AG20443 (cell line): ENCODE measurements at regions not wholly inside any gene's neighbourhood (a gene's known extent, or its start where the extent isn't known, plus 50 kb on each side); places are given as distances from the start of the nearest gene placed in this dataset.
"Not testable (repeated sequence)": the region's sequence is repeated elsewhere in the genome, so short reads cannot be mapped to it uniquely, and the experiment has no call there.

ENCODE experiments used
- DNase-seq: peaks from one replicate; pipeline ENCODE4 v3.0.0; 2012; ENCODE audit warnings: low spot score, mixed read lengths

GRCh38 chr4:167939863-167940616, 152.3 kb upstream of the ANXA10 start:
- no peak for DNase-seq

GRCh38 chr4:167943872-167944505, 148.3 kb upstream of the ANXA10 start:
- no peak for DNase-seq

GRCh38 chr4:167944721-167945120, 147.6 kb upstream of the ANXA10 start:
- DNase-seq = no peak

GRCh38 chr4:167955006-167955405, 137.3 kb upstream of the ANXA10 start:
- DNase-seq = no peak

GRCh38 chr4:167956676-167957075, 135.7 kb upstream of the ANXA10 start:
- DNase-seq = no peak

DNA sequence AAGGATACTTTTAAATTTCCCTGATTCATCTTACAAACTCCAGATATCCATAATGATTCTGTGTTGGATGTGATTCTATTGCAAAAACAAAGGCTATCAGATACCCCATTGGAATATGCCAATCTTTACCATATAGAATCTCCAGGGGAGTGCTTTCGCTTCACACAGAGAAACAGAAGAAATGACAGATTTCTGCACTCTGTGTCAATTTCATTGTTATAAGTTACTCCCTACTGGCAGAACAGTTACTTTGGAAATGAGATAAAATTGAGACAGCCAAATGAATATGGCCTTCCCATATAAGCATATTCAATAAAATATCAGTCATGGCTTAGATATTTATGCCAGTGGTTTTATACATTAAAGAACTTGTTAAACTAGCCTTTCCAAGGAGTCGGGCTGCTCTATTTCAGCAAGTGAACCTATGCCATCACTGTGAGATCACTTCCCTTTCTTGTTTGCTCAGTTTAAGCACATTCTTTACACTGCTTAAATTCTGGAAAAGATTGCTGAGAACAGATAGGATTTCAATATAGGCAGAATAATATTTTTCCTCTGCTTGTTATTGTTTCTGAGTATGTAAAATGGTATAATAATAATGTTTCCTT, 127.5 kb upstream of the ANXA10 start:
- DNase-seq = no peak

GRCh38 chr4:167966143-167966542, 126.2 kb upstream of the ANXA10 start:
- DNase-seq = no peak

DNA sequence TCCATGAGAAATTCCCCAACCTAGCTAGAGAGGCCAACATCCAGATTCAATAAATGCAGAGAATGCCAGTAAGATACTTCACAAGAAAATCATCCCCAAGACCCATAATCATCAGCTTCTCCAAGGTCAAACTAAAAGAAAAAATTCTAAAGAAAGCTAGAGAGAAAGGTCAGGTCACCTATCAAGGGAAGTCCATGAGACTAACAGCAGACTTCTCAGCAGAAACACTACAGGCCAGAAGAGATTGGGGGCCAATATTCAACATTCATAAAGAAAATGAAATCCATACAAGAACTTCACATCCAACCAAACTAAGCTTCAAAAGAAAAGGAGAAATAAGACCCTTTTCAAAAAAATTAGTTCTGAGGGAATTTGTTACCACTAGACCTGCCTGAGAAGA, 118.8 kb upstream of the ANXA10 start:
- no peak for DNase-seq

DNA sequence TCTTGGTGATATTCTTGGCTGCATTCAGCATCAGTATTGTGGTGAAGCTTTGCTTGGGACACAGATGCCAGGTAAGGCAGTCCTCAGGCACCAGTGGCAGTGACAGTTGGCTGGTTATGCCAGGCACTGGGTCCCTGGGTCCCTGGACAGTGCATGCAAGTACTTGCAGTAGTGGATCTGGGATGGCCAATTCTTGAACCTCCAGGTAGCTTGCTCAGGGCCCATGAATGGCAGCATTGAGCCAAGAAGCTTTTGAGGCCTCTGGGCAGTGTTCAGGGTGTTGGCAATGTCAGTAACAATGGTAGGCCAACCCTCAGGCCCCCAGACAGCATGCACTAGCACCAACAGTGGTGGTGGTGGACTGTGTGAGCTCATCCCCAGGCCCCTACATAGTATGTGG, 106.8 kb upstream of the ANXA10 start:
- DNase-seq = no peak

GRCh38 chr4:167986044-167986443, 106.3 kb upstream of the ANXA10 start:
- DNase-seq = no peak

DNA sequence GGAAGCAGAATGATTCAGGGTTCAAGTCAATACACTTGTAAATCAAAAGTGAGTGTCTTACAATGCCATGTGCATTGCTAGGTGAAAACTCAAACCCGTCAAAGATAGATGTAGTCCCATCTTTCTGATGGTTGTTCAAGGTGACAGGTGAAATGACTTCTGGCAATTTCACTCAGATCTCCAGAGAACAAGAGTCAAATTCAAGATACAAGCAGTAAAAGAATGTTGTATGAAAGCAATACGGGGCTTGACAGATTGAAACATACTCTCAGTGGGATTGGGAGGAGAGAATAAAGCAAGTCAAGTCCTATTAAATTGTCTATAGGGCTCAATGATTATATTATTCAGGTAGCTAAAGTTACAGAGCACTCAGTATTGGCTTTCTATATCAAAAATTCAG, 105.1 kb upstream of the ANXA10 start:
- DNase-seq = no peak

- no peak for DNase-seq
Measured at GRCh38 chr4:167989815-167990214, 102.5 kb upstream of the ANXA10 start.

GRCh38 chr4:168008112-168008511, 84.2 kb upstream of the ANXA10 start:
- not testable (repeated sequence) for DNase-seq

- DNase-seq = no peak
Measured at GRCh38 chr4:168019019-168019651, 73.2 kb upstream of the ANXA10 start.

GRCh38 chr4:168019921-168020320, 72.4 kb upstream of the ANXA10 start:
- no peak for DNase-seq

GRCh38 chr4:168021666-168022065, 70.7 kb upstream of the ANXA10 start:
- no peak for DNase-seq

GRCh38 chr4:168028568-168028967, 63.8 kb upstream of the ANXA10 start:
- DNase-seq = no peak

DNA sequence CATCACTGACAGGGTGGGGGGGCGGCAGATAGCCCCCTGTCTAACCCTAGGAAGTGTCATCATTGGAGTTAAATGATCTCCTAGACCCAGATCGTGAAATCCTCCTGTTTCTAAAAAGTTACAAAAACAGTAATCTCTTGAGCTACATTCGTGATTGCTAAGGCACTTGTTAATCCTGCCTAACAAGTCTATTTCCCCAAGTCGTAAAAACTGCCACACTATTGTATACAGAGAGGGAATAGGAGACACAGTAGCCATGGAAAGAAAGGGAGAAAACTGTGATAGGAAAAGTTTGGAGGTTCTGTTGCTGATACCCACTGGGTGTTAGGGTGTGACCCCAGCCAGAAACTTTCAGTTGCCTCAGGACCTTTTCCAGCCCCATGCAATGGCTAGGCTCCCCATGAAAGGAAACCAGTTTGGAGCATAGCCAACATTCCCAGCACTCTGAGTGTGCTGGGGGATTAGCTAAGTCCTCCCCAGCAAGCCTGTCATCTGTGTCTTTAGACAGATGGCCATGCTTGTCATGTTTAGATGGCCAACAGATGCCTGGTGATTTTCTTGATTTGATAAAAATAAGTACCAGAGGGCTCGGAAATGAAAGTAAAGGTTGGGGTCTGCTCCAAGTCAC, 63.3 kb upstream of the ANXA10 start:
- DNase-seq = no peak

DNA sequence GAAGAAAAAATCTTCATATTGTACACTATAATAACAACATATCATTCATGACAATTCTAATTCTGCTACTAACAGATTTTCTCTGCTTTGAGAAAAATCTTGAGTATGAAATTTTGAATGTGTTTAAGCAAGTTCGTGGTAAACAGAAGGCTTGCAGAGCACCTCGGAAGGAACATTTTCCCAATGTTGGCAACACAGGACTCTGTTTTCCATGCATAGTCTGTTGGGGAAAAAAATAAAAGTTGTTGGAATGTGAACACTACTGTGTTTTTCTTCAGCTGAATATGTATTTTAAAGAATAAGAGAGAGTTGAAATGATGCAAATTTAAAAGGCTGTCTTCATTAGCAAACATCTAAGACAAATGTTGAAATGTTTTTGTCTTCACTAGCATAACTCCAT, 54.7 kb upstream of the ANXA10 start:
- DNase-seq = no peak

GRCh38 chr4:168039593-168039992, 52.7 kb upstream of the ANXA10 start:
- no peak for DNase-seq
